ENCODE measurements at regions not wholly inside any gene's neighbourhood (a gene's known extent, or its start where the extent isn't known, plus 50 kb on each side); places are given as distances from the start of the nearest gene placed in this dataset.

DNA sequence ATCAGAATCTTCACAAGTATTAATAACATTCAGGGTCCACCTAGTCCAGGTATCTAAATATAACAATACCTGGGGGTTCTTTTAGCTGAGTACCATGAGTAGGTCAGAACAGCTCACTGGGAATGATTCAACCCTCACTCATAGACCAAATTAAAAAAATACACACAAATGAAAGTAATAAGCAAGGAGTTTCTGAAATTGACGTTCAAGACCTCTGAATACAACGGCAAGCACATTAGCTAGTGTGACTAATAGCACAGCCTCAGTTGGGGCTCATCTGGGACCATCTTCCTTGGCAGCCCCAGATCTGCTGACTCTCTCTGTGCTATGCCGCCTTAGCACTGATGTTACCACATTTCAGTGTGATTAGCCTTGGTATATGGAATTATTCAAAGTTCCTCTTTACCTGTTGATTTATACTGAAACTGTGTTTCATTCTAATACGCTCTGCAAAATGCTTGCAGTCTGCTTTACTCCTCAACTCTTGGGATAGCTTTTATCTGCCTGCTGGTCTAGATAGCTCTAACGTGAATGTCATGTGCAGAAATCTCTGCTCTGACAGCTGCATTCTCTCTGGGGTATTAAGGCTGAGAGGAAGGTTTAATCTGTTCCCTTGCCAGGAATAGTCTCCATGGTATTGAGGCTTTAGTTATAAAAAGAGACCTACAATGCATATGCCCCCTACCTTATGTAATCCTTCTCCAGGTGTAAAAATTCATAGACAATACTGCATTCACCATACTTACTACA lies 153.3 kb downstream of the METTL4 start (continued):
- TF ChIP-seq NFATC4 (CRISPR knock-in tag; IDR thresholded peaks at IDR 0.05) (no peak), ATF1 (CRISPR knock-in tag; IDR thresholded peaks at IDR 0.05) (no peak), ZNF396 (CRISPR knock-in tag; IDR thresholded peaks at IDR 0.05; ENCODE audit: borderline replicate concordance) (no peak), RELA (CRISPR knock-in tag; IDR thresholded peaks at IDR 0.05; ENCODE audit: borderline replicate concordance) (no peak), OVOL2 (CRISPR knock-in tag; IDR thresholded peaks at IDR 0.05; ENCODE audit: borderline replicate concordance) (no peak), IRF1 (CRISPR knock-in tag; IDR thresholded peaks at IDR 0.05) (no peak), ZNF512 (CRISPR knock-in tag; IDR thresholded peaks at IDR 0.05; ENCODE audit: borderline replicate concordance) (no peak)

DNA sequence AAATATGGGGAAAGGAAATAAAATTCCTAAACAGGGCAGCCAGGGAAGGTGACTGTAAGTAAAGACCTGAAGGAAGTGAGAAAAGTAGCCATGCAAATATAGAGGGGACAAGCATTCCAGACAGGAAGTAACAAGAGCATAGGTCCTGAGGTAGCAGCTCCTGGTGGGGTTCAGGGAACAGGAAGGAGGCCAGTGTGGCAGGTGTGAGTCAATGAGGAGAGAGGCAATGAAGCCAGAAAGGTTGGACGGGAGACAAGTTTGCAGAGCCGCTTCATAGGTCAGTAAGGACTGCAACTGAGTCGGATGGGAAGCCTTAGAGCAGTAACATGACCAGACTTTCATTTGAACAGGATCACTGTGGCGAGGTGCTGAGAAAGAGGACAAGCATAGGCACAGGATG lies 150.9 kb downstream of the METTL4 start:
- Mint-ChIP-seq H3K4me3 (no peak overlapping the region), H3K27ac (no peak overlapping the region), H3K9me3 (peaks cover 4% of the 10 kb centered on the region; the same call in 1 of the 2 replicates), H3K36me3 (no peaks in the 10 kb centered on the region), H3K4me1 (peaks cover 9% of the 10 kb centered on the region), H3K27me3 (ENCODE audit: low read depth) (no peaks in the 10 kb centered on the region)
- ChIA-PET CTCF (no interaction called here), POLR2A (no interaction called here)
- no peak for ATAC-seq
- no peak for TF ChIP-seq NR3C1 (CRISPR knock-in tag; conservative IDR thresholded peaks at IDR 0.05; ENCODE audit: low read depth)
- TF ChIP-seq MXD4 (CRISPR knock-in tag; IDR thresholded peaks at IDR 0.05; ENCODE audit: borderline replicate concordance), result no peak
- TF ChIP-seq GABPB1 (CRISPR knock-in tag; IDR thresholded peaks at IDR 0.05), result no peak
- TF ChIP-seq CREM (CRISPR knock-in tag; IDR thresholded peaks at IDR 0.05), result no peak
- no peak for TF ChIP-seq TP53 (CRISPR knock-in tag; IDR thresholded peaks at IDR 0.05)
- TF ChIP-seq, protein P1, sequence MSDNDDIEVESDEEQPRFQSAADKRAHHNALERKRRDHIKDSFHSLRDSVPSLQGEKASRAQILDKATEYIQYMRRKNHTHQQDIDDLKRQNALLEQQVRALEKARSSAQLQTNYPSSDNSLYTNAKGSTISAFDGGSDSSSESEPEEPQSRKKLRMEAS (CRISPR knock-in tag; IDR thresholded peaks at IDR 0.05), result no peak
- no peak for TF ChIP-seq IRF2 (CRISPR knock-in tag; IDR thresholded peaks at IDR 0.05; ENCODE audit: borderline replicate concordance, low read depth)
- no peak for TF ChIP-seq SMAD4 (CRISPR knock-in tag; IDR thresholded peaks at IDR 0.05)
- TF ChIP-seq IRF1 (CRISPR knock-in tag; IDR thresholded peaks at IDR 0.05), result no peak
- no peak for TF ChIP-seq ZNF138 (CRISPR knock-in tag; conservative IDR thresholded peaks at IDR 0.05)
- TF ChIP-seq, protein P2, sequence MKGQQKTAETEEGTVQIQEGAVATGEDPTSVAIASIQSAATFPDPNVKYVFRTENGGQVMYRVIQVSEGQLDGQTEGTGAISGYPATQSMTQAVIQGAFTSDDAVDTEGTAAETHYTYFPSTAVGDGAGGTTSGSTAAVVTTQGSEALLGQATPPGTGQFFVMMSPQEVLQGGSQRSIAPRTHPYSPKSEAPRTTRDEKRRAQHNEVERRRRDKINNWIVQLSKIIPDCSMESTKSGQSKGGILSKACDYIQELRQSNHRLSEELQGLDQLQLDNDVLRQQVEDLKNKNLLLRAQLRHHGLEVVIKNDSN (CRISPR knock-in tag; IDR thresholded peaks at IDR 0.05), result no peak
- TF ChIP-seq SOX15 (CRISPR knock-in tag; IDR thresholded peaks at IDR 0.05), result no peak
- TF ChIP-seq ZNF219 (CRISPR knock-in tag; IDR thresholded peaks at IDR 0.05; ENCODE audit: borderline replicate concordance), result no peak
- no peak for TF ChIP-seq FOXP1 (CRISPR knock-in tag; IDR thresholded peaks at IDR 0.05; ENCODE audit: borderline replicate concordance)
- DNase-seq (ENCODE audit: low spot score), result no peak

DNA sequence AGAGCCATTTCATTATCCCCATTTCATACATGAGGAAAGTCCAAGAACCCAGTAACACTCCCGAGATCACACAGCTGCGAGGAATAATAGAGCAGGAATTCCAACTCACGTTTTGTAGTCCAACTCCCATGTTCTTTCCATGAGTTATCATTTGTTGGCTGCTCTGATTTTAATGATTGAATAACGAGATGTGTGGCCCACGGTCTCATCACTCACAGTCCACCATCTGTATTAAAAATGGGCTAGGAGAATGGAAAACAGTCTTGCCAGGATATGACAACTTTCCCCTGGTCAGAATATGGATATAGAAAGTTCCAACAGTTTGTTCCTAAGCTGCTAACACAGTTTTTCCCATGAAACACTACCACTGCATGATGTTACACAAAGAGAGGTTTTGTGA lies 147.5 kb downstream of the METTL4 start:
- Mint-ChIP-seq H3K9me3 (peaks cover 7% of the 10 kb centered on the region), H3K27me3 (ENCODE audit: low read depth) (no peaks in the 10 kb centered on the region; the same call in 1 of the 2 replicates), H3K4me3 (no peak overlapping the region), H3K4me1 (peaks cover 9% of the 10 kb centered on the region), H3K27ac (no peak overlapping the region), H3K36me3 (no peaks in the 10 kb centered on the region)
- DNase-seq (ENCODE audit: low spot score) (no peak), ATAC-seq (no peak)
- ChIA-PET CTCF (no interaction called here), POLR2A (no interaction called here)
- TF ChIP-seq TCF7 (CRISPR knock-in tag; IDR thresholded peaks at IDR 0.05; ENCODE audit: low read depth) (no peak), SOX15 (CRISPR knock-in tag; IDR thresholded peaks at IDR 0.05) (no peak), CREB1 (CRISPR knock-in tag; IDR thresholded peaks at IDR 0.05) (no peak), HMGXB4 (CRISPR knock-in tag; IDR thresholded peaks at IDR 0.05) (no peak), ELF4 (CRISPR knock-in tag; IDR thresholded peaks at IDR 0.05; ENCODE audit: low read depth) (no peak), NR2C2 (CRISPR knock-in tag; IDR thresholded peaks at IDR 0.05) (no peak), NFATC4 (CRISPR knock-in tag; IDR thresholded peaks at IDR 0.05) (no peak), ZBTB43 (CRISPR knock-in tag; IDR thresholded peaks at IDR 0.05) (no peak)

Measured in WTC11 (cell line).